ENCODE measurements at regions not wholly inside any gene's neighbourhood (a gene's known extent, or its start where the extent isn't known, plus 50 kb on each side); places are given as distances from the start of the nearest gene placed in this dataset.

GRCh38 chr15:69701198-69701597 lies 248.6 kb downstream of the RPLP1 start:
- TF ChIP-seq POLR2A (IDR thresholded peaks at IDR 0.05) = no peak
- no peak for TF ChIP-seq POLR2AphosphoS5 (IDR thresholded peaks at IDR 0.05)
- TF ChIP-seq CTCF (IDR thresholded peaks at IDR 0.05) = no peak

Data from sigmoid colon (tissue), 4 donors.